ENCODE measurements at regions not wholly inside any gene's neighbourhood (a gene's known extent, or its start where the extent isn't known, plus 50 kb on each side); places are given as distances from the start of the nearest gene placed in this dataset.

GRCh38 chr14:44372231-44372630 is 134.9 kb downstream of the FSCB start:
- Histone ChIP-seq H3K9me3 (no peaks in the 10 kb centered on the region), H3K4me1 (no peaks in the 10 kb centered on the region), H3K36me3 (no peaks in the 10 kb centered on the region), H3K27me3 (no peaks in the 10 kb centered on the region), H3K4me3 (no peak overlapping the region), H3K27ac (no peak overlapping the region)
- DNase-seq (no peak), ATAC-seq (no peak), FAIRE-seq (no peak)
- intact Hi-C loops (cut with DNase I): no loop called here
- no peak for TF ChIP-seq CTCF (IDR thresholded peaks at IDR 0.05)

DNA sequence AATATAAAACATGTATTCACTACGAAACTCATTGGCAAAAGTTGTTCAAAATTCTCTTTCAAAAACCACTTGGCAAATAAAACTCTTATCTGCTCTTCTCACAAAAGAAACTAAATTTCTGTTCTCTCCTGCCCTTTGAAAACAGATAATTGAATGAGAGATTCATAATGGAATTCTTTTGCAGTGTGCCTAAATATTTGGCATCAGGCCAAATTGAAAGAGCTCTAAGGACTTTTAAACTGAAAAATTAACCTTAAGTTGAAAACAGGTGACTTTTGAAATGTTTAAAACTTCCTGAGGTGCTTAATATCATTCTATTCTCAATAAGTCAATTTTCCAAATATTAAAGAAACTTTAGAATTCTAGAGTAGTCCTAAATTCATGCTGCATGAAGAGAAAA is 136.4 kb downstream of the FSCB start:
- Histone ChIP-seq H3K4me1 (no peaks in the 10 kb centered on the region), H3K9me3 (no peaks in the 10 kb centered on the region), H3K4me3 (no peak overlapping the region), H3K27ac (no peak overlapping the region), H3K36me3 (no peaks in the 10 kb centered on the region), H3K27me3 (no peaks in the 10 kb centered on the region)
- ATAC-seq: no peak
- no peak for FAIRE-seq
- WGBS, 2 donors: 70 to 88% methylated on average over 1 of the region's 1 CpG
- no peak for TF ChIP-seq CTCF (IDR thresholded peaks at IDR 0.05)
- intact Hi-C loops (cut with DNase I): no loop called here
- no peak for DNase-seq

- no peak for DNase-seq
- no peak for TF ChIP-seq CTCF (IDR thresholded peaks at IDR 0.05)
- Histone ChIP-seq H3K4me1 (no peaks in the 10 kb centered on the region), H3K27ac (no peak overlapping the region), H3K4me3 (no peak overlapping the region), H3K36me3 (no peaks in the 10 kb centered on the region), H3K9me3 (no peaks in the 10 kb centered on the region), H3K27me3 (no peaks in the 10 kb centered on the region)
- intact Hi-C loops (cut with DNase I): no loop called here
- FAIRE-seq: no peak
- no peak for ATAC-seq
These were observed 137.5 kb downstream of the FSCB start for GRCh38 chr14:44369401-44370123.

DNA sequence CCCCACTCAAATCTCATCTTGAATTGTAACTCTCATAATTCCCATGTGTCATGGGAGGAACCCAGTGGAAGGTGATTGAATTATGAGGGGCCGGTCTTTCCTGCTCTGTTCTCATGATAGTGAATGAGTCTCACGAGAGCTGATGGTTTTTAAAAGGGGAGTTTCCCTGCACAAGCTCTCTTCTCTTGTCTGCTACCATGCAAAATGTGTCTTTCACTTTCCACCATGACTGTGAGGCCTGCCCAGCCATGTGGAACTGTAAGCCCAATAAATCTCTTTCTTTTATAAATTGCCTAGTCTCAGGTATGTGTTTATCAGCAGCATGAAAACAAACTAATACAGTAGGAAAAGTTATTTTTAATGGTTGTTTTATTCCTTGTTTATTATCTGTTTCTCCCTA is 146.0 kb downstream of the FSCB start:
- no peaks in the 10 kb centered on the region for H3K36me3 ChIP-seq

More for the DNA sequence above, 146.0 kb downstream of the FSCB start:
- intact Hi-C loops (cut with DNase I): no loop called here
- FAIRE-seq (no peak), ATAC-seq (no peak), DNase-seq (no peak)
- no peak for TF ChIP-seq CTCF (IDR thresholded peaks at IDR 0.05)
- H3K27me3 ChIP-seq: no peaks in the 10 kb centered on the region
- H3K4me3 ChIP-seq: no peak overlapping the region
- 77 to 81% methylated on average over 2 of the region's 2 CpGs for WGBS, 2 donors
- H3K4me1 ChIP-seq: no peaks in the 10 kb centered on the region
- no peak overlapping the region for H3K27ac ChIP-seq
- H3K9me3 ChIP-seq: no peaks in the 10 kb centered on the region

Data from pancreas (tissue), 10 donors.